GM23248 (cell line): ENCODE measurements at regions not wholly inside any gene's neighbourhood (a gene's known extent, or its start where the extent isn't known, plus 50 kb on each side); places are given as distances from the start of the nearest gene placed in this dataset.

ENCODE experiments used
- EZH2 ChIP-seq: fragments of 200-600 bp; sonication (generic); IDR thresholded peaks from 2 replicates; pipeline ENCODE4 v1.6.1; 2018; ENCODE audit warnings: antibody characterized with exemption, mild to moderate bottlenecking; ENCODE audit not compliant: insufficient read depth, poor library complexity, severe bottlenecking
- EZH2phosphoT487 ChIP-seq: fragments of 200-600 bp; sonication (generic); IDR thresholded peaks from 2 replicates; pipeline ENCODE4 v1.6.1; 2018; ENCODE audit warnings: antibody characterized with exemption, moderate library complexity, mild to moderate bottlenecking, low read depth; ENCODE audit not compliant: insufficient read depth

DNA sequence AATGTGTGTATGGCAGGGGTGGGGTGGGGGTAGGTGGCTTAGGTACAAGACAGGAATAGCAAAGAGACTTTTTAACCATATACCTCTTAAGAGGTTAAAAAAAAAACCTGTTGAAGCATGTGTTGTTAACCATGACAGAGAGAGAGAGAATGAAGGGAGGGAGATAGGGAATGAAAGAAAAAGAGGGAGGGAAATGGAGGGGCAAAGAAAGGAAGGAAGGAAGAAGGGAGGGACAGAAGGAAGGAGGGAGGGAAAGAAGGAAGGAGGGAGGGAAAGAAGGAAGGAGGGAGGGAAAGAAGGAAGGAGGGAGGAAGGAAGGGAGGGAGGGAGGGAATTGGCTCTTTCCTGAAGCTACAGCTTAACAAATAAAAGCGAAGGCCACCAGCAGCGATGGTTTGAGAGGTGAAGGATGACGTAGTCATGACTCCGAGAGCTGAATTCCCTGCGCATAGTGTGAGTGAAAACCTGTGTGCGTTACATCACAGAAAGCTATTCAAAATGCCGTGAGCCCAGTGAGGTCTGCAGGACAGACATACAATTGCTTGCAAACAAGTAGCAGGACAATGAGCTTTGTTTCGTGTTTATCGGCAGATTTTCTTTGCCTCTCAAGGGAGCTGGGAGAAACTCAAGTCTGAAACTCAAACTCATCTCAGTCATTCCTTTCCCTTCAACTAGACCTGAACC, 88.6 kb upstream of the NEDD9 start:
- TF ChIP-seq EZH2phosphoT487 (no peak), EZH2 (no peak)
